ENCODE measurements at regions not wholly inside any gene's neighbourhood (a gene's known extent, or its start where the extent isn't known, plus 50 kb on each side); places are given as distances from the start of the nearest gene placed in this dataset.

- no peaks in the 10 kb centered on the region for H3K9me3 ChIP-seq
- TF ChIP-seq CTCF (IDR thresholded peaks at IDR 0.05) (no peak), POLR2AphosphoS5 (IDR thresholded peaks at IDR 0.05) (no peak), EP300 (IDR thresholded peaks at IDR 0.05; ENCODE audit: low read depth) (no peak), POLR2A (IDR thresholded peaks at IDR 0.05) (no peak)
- DNase-seq = no peak
- H3K36me3 ChIP-seq = no peaks in the 10 kb centered on the region
- no peak overlapping the region for H3K4me3 ChIP-seq
- in situ Hi-C loops (cut with MboI; ENCODE audit: low pct_ligation_motif_present in 1 of 4, low pct_unique_long_range_greater_than_20kb in 1 of 4, low sequenced_read_pairs in 3 of 4) = no loop called here
- no peak overlapping the region for H3K27ac ChIP-seq
- intact Hi-C loops (cut with DNase I; ENCODE audit: low total_unique reads) = no loop called here
- H3K27me3 ChIP-seq = no peaks in the 10 kb centered on the region
- WGBS, 2 donors (ENCODE audit: low coverage in 1 of 2) = 100% methylated on average over 1 of the region's 1 CpG
- no peaks in the 10 kb centered on the region for H3K4me1 ChIP-seq
Observed at GRCh38 chr4:117324851-117325491, 239.6 kb upstream of the TRAM1L1 start.

GRCh38 chr4:117326091-117326490 lies 240.7 kb upstream of the TRAM1L1 start:
- in situ Hi-C loops (cut with MboI; ENCODE audit: low pct_ligation_motif_present in 1 of 4, low pct_unique_long_range_greater_than_20kb in 1 of 4, low sequenced_read_pairs in 3 of 4) (no loop called here), intact Hi-C loops (cut with DNase I; ENCODE audit: low total_unique reads) (no loop called here)
- Histone ChIP-seq H3K27me3 (no peaks in the 10 kb centered on the region), H3K4me1 (no peaks in the 10 kb centered on the region), H3K27ac (no peak overlapping the region), H3K36me3 (no peaks in the 10 kb centered on the region), H3K4me3 (no peak overlapping the region), H3K9me3 (no peaks in the 10 kb centered on the region)
- TF ChIP-seq EP300 (IDR thresholded peaks at IDR 0.05; ENCODE audit: low read depth) (no peak), POLR2A (IDR thresholded peaks at IDR 0.05) (no peak), CTCF (IDR thresholded peaks at IDR 0.05) (no peak), POLR2AphosphoS5 (IDR thresholded peaks at IDR 0.05) (no peak)
- WGBS, 2 donors (ENCODE audit: low coverage in 1 of 2) = 43 to 66% methylated on average over 2 to 3 of the region's 3 CpGs
- no peak for DNase-seq

GRCh38 chr4:117327491-117327890 lies 242.1 kb upstream of the TRAM1L1 start:
- TF ChIP-seq CTCF (IDR thresholded peaks at IDR 0.05) = no peak
- intact Hi-C loops (cut with DNase I; ENCODE audit: low total_unique reads) (no loop called here), in situ Hi-C loops (cut with MboI; ENCODE audit: low pct_ligation_motif_present in 1 of 4, low pct_unique_long_range_greater_than_20kb in 1 of 4, low sequenced_read_pairs in 3 of 4) (no loop called here)
- WGBS, 2 donors (ENCODE audit: low coverage in 1 of 2) = 77 to 79% methylated on average over 3 of the region's 3 CpGs
- Histone ChIP-seq H3K36me3 (no peaks in the 10 kb centered on the region), H3K4me3 (no peak overlapping the region), H3K27me3 (no peaks in the 10 kb centered on the region), H3K4me1 (no peaks in the 10 kb centered on the region), H3K27ac (no peak overlapping the region), H3K9me3 (no peaks in the 10 kb centered on the region)
- no peak for DNase-seq

- Histone ChIP-seq H3K36me3 (no peaks in the 10 kb centered on the region), H3K27ac (no peak overlapping the region), H3K27me3 (no peaks in the 10 kb centered on the region), H3K4me1 (no peaks in the 10 kb centered on the region), H3K4me3 (no peak overlapping the region), H3K9me3 (no peaks in the 10 kb centered on the region)
- no peak for DNase-seq
- intact Hi-C loops (cut with DNase I; ENCODE audit: low total_unique reads) (no loop called here), in situ Hi-C loops (cut with MboI; ENCODE audit: low pct_ligation_motif_present in 1 of 4, low pct_unique_long_range_greater_than_20kb in 1 of 4, low sequenced_read_pairs in 3 of 4) (no loop called here)
- WGBS, 2 donors (ENCODE audit: low coverage in 1 of 2) = 22 to 28% methylated on average over 2 of the region's 2 CpGs
- TF ChIP-seq CTCF (IDR thresholded peaks at IDR 0.05) (no peak), EP300 (IDR thresholded peaks at IDR 0.05; ENCODE audit: low read depth) (no peak), POLR2AphosphoS5 (IDR thresholded peaks at IDR 0.05) (no peak), POLR2A (IDR thresholded peaks at IDR 0.05) (no peak)
Observed at GRCh38 chr4:117328333-117328732, 243.0 kb upstream of the TRAM1L1 start.

Data from transverse colon (tissue), 4 donors.